GM12874 (cell line): ENCODE measurements at regions not wholly inside any gene's neighbourhood (a gene's known extent, or its start where the extent isn't known, plus 50 kb on each side); places are given as distances from the start of the nearest gene placed in this dataset.

Experiments
- CTCF ChIP-seq: IDR thresholded peaks from 2 replicates; pipeline ENCODE4 v1.5.1; 2011; ENCODE audit warnings: low read depth, mild to moderate bottlenecking, control low read depth, low read length, moderate library complexity; ENCODE audit not compliant: insufficient read depth

GRCh38 chr1:65039508-65039907 lies 73.2 kb upstream of the JAK1 start:
- TF ChIP-seq CTCF, result no peak

- no peak for TF ChIP-seq CTCF
Observed at GRCh38 chr1:65042467-65042866, 76.1 kb upstream of the JAK1 start.

DNA sequence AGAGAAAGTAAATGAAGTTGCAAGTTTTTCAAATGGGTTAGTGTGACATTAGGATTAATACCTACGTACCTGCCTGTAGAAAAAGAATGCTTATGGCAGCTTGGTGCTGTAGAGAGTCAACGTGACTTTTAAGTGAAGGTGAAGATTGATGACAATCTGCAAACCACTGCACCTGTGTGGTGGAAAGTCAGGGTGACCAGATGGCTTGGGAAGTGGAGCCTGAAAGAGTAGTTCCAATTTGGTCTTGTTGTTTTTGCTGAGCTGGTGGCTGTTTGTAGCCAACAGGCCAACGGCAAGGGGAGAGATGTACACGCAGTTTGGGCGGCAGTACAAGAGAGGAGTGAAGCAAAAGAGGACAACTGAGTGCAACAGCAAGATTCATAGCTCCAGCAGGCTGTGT lies 78.1 kb upstream of the JAK1 start:
- no peak for TF ChIP-seq CTCF

DNA sequence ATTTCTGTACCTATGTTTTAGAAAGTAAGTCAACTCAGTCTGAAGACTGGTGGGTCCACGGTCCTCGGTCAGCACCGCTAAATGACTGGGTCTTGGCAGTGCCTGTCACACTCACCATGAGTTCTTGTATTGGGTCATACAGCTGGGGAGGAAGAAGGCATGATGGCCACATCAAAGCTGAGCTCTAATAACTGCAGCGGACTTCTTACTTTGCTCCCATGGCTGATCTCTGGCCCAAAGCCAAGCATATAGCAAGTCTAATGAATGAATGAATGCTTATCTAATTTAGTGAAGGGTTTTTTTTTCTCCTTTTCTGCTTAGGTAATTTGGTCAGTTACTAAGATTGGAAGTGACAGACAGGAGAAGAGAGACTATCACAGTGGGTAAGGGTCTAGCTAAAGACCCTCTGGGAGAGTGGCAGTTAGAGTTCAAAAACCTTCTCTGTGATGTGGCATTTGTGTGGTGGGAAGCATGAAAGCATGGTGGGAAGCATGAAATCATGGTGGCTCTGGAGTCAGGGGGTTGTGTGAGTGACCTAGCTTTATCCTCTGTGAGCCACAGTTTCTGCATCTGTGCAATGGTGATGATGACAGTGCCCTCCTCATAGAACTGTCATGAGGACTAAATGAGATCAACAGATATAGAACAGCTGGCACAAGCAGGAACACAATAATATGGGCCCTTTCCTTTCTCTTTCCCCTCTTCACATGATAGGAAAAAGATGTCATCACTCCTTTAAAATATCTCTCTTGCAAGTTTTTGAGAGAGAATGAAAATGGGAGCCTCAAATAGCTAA lies 78.9 kb upstream of the JAK1 start:
- TF ChIP-seq CTCF, result no peak

DNA sequence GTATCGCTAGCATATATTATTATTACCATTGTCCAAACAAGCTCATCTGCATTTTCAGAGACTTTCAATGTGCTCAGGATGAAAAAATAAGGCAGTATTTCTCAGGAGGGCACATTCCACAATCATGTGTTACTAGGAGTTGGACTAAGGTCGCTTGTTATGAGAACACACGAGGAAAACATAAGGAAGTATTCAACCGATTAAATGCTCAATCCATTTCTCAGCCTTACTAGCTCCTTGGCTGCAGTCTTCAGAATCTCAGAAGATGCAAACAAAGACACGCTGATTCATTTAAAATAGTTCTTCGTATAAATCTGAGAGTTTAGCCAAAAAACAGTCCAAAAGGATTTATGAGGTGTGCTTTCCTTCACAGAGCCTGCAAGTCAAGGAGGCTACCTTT lies 82.0 kb upstream of the JAK1 start:
- no peak for TF ChIP-seq CTCF

DNA sequence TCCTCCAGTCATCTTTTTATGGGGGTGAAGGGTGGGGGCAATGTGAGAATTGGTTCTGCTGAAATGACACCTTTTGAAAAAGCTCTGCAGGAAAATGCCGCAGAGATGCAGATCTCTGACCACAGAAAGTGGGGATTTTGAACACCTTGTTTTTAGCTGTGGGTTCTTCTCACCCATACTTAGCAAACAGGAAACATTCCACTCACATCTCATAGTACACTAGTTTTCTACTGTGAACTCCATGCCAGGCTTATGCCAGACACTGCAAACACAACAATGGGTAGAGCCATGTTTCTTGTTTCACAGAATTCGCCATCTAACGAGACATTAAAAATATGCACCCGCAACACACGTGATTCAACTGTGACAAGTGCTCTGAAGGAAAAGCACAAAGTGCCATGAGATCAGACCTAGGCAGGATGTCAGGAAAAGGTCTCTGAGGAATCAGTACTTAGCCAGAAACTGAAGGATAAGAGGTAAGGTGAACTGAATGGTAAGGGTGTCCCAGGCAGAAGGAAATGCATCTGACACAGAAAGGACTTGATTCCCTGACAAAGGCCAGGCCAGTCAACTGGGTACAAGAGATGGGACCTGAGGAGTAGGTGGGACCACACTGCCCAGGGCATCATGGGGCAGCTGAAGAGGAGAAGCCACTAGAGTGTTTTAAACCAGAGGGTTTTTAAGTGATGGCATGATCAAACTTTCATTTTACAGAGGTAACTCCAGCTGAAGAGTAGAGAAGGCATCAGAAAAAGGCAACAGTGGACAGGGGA lies 83.8 kb upstream of the JAK1 start:
- no peak for TF ChIP-seq CTCF

DNA sequence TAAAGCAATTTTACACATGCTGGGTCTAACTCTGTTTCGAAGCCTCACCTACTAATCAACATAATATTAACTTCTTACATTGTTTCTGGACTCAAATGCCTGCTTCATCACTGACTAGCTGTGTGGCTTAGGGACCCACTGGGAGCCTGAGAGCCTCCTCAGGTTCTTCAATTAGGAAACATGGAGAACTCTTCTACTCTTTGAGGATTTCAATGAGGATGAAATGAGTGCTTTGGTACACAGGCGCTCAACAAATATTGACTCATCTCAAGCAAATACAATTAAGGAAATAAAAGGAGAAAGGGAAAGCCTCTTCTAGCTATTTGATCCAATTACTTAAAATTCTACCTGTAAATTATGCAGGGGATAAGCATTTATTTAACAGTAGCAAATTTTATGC lies 84.4 kb upstream of the JAK1 start:
- TF ChIP-seq CTCF, result no peak
